Testis (tissue), 2 donors: ENCODE measurements at regions not wholly inside any gene's neighbourhood (a gene's known extent, or its start where the extent isn't known, plus 50 kb on each side); places are given as distances from the start of the nearest gene placed in this dataset.

ENCODE experiments used
- DNase-seq: peaks from one replicate; pipeline ENCODE4 v3.0.0-alpha.2; 2019
- H3K27ac ChIP-seq, 2 donors: fragments of 200-600 bp; sonication (generic); one replicate each; pipeline ENCODE4 v1.5.1; 2019
- H3K27me3 ChIP-seq: fragments of 200-600 bp; sonication (generic); one replicate; pipeline ENCODE4 v1.5.1; 2019
- H3K36me3 ChIP-seq: fragments of 200-600 bp; sonication (generic); one replicate; pipeline ENCODE4 v1.5.1; 2017; ENCODE audit warnings: low read depth; ENCODE audit errors: missing control alignments
- H3K4me1 ChIP-seq: fragments of 200-600 bp; sonication (generic); one replicate; pipeline ENCODE4 v1.5.1; 2019
- H3K4me3 ChIP-seq, 2 donors: fragments of 200-600 bp; sonication (generic); one replicate each; pipeline ENCODE4 v1.5.1; 2017 to 2019
- H3K9me3 ChIP-seq: fragments of 200-600 bp; sonication (generic); one replicate; pipeline ENCODE4 v1.5.1; 2017
- POLR2A ChIP-seq: fragments of 450-650 bp; IDR thresholded peaks from one replicate; pipeline ENCODE4 v1.6.1; 2017; ENCODE audit warnings: antibody characterized with exemption, mild to moderate bottlenecking, moderate library complexity
- WGBS, 2 donors: methylation state at CpG; one replicate each; pipeline ENCODE4 v1.1.5; 2018; 5-methylcytosine and 5-hydroxymethylcytosine counted together
- intact Hi-C: fragments of 100-400 bp; cut with DNase I; formaldehyde crosslinking; loops from one replicate; pipeline ENCODE4 v1.15.1; 2023; ENCODE audit warnings: low total_unique reads
- TF ChIP-seq, protein P1 (sequence below), 3 experiments: fragments of 450-650 bp in 2 of 3; fragments of 200-600 bp in 1 of 3; sonication (generic) in 1 of 3; IDR thresholded peaks; one replicate each; pipeline ENCODE4 v1.5.1; 2016 to 2019; ENCODE audit warnings: antibody characterized with exemption in 3 of 3, mild to moderate bottlenecking in 2 of 3, moderate library complexity in 1 of 3

DNA sequence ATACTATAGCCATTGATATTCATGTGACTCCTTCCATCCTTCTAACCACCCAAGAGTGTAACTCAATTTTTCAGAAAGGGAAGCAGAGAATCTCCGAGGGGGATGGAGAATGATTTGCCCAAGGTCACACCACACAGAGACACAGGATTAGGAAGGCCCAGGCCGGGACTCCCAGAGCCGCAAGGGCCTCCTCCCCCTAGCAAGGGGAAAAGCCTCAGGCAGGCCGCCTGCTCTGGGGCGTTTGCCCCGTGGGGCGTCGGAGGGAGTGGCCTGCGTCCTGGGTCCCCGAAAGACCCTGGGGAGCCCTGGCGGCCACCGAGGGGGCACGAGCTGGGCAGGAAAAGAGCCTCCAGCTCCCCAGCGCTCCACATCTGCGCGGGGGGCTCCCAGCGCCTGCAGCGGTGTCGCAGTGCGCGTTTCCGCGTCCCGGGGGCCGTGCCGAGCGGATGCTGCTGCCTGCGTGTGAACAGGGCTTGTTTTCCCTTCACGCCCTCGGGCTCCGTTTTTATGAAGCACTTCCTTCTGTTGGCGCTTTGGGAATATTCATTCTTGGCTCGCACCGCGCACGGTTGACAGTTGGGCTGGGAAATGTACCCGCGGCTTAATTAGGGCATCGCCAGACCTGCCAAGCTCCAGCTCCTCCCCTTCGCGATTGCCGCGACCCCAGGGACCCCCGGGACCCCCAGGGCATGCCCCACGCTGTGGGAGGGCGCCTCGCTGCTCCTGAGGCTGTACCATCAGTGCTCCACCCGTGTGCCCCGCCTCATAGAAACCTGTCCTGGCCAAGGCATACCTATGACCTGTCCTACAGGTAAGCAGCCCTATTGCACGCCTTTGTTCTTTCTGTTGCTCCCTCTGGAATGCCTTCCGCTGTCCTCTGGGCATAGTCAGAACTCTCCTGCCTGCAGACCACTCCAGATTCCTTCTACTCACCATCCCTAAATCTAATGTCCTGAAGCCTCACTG is 158.9 kb upstream of the GLI2 start:
- H3K27me3 ChIP-seq, result no peaks in the 10 kb centered on the region
- intact Hi-C loops, result no loop called here
- no peaks in the 10 kb centered on the region for H3K9me3 ChIP-seq
- 5 to 12% methylated on average over 18 to 51 of the region's 51 CpGs for WGBS, 2 donors
- H3K4me1 ChIP-seq, result peaks cover 7% of the 10 kb centered on the region
- DNase-seq, result no peak
- peak overlapping the region in 1 of 2 donors; percentile 49 for H3K4me3 ChIP-seq
- TF ChIP-seq, protein P1, sequence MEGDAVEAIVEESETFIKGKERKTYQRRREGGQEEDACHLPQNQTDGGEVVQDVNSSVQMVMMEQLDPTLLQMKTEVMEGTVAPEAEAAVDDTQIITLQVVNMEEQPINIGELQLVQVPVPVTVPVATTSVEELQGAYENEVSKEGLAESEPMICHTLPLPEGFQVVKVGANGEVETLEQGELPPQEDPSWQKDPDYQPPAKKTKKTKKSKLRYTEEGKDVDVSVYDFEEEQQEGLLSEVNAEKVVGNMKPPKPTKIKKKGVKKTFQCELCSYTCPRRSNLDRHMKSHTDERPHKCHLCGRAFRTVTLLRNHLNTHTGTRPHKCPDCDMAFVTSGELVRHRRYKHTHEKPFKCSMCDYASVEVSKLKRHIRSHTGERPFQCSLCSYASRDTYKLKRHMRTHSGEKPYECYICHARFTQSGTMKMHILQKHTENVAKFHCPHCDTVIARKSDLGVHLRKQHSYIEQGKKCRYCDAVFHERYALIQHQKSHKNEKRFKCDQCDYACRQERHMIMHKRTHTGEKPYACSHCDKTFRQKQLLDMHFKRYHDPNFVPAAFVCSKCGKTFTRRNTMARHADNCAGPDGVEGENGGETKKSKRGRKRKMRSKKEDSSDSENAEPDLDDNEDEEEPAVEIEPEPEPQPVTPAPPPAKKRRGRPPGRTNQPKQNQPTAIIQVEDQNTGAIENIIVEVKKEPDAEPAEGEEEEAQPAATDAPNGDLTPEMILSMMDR (IDR thresholded peaks at IDR 0.05), result no peak
- TF ChIP-seq POLR2A, result no peak
- no peaks in the 10 kb centered on the region for H3K36me3 ChIP-seq
- no peak overlapping the region for H3K27ac ChIP-seq

DNA sequence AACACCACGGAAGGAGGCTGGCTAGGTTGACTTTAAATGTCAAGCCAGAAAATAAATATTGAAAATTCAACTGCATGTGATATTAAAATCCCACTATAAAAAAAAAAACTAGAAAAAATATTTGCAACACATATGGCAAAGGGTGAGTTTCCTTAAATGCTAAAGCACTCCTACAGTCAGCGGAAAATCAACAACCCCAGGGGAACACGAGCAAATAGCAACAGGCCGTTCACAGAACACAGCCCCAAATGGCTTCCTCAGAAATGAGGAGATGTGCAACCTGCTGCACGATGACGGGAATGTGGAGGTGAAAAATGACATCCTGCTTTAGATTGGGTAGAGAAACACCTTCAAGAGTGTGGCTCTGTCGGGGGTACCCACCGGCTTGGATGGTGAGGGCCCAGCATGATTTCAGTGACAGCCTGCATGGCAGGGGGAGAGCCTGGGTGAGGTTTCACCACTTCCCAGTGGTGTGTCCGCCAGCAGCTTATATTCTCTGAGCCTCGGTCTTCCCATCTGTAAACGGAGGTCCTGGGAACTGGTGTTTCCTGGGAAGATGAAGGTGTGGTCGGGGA is 157.9 kb upstream of the GLI2 start:
- Histone ChIP-seq H3K4me1 (peaks cover 7% of the 10 kb centered on the region), H3K27me3 (no peaks in the 10 kb centered on the region), H3K36me3 (no peaks in the 10 kb centered on the region), H3K4me3 (no peak overlapping the region), H3K9me3 (no peaks in the 10 kb centered on the region), H3K27ac (no peak overlapping the region)
- 87 to 94% methylated on average over 12 of the region's 12 CpGs for WGBS, 2 donors
- no peak for DNase-seq
- TF ChIP-seq, protein P1 (IDR thresholded peaks at IDR 0.05), result no peak
- no peak for TF ChIP-seq POLR2A
- intact Hi-C loops, result no loop called here

DNA sequence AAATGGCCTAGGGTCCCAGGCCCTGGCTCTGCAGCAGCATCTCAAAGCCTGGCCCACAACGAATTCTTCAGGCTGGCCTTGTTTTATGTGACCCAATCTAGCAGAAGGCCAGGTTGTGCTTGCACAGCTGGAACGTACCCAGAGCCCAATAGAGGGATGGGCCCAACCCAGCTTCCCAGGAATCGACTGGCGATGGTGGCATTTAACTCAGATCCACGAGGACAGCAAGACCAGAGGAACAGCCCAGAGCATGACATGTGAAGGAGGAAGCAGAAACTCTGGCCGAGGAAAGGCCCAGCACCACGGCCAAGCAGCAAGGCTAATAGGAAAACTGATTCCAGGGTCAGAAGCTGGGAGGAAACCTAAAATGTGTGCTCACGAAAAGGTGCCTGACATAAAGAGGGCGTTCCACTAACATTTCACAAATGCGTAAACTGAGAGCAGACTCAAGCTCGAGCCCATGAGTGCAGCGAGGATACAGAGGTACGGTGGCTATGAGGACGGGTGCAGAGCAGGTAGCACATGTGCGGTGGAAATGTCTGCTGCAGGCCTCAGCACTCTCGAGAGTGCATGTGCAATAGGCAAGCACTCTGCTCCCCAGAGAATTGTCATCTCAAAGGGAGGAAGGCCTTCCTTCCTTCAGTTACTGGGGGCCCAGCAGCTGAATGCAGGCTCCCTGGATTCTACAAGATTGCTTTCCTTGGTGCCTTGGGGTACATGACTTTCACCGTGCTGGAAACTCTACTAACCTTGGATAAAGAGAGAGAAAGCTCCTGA is 156.9 kb upstream of the GLI2 start:
- intact Hi-C loops, result no loop called here
- TF ChIP-seq, protein P1 (IDR thresholded peaks at IDR 0.05), result no peak
- TF ChIP-seq POLR2A, result no peak
- no peaks in the 10 kb centered on the region for H3K36me3 ChIP-seq
- DNase-seq, result no peak
- H3K27ac ChIP-seq, result no peak overlapping the region
- no peaks in the 10 kb centered on the region for H3K27me3 ChIP-seq
- H3K4me1 ChIP-seq, result peaks cover 7% of the 10 kb centered on the region
- no peak overlapping the region for H3K4me3 ChIP-seq
- H3K9me3 ChIP-seq, result no peaks in the 10 kb centered on the region
- 92 to 95% methylated on average over 16 to 17 of the region's 17 CpGs for WGBS, 2 donors

DNA sequence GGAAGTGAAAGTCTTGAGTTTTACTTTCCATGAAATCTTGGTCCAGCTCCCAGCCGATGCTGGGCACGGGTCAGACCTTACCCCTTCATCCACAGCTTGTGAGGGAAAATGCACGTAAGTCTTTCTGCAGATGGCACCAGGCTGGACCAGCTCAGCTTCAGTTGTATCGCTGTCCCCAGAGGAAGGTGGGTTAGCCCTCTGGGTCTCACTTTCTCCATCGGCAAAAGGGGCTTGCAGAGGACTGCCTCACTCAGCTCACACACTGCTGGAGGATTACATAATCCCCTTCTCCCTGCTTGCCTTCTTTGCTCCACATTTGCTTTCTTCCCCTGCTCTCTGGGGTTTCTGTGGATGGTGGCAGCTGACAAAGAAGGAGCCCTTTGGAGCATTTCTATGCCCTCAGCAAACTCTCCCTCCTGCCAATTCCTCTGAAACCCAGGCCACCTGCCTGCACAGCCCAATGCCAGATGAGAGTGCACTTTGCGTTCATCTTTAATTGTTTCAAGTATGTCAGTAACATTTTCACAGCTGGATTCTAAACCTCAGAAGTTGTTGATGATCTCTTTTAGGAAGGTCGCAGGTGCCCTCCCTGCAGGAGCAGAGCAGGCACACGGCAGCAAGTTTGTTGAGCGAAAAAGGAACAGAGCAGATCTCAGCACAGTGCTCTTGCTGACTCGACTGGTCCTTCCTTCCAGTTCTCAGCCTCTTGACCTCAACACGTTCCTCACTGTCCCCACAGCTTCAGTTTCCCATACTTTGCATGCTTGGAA is 155.6 kb upstream of the GLI2 start:
- no peak for DNase-seq
- H3K4me3 ChIP-seq, result no peak overlapping the region
- no peak overlapping the region for H3K27ac ChIP-seq
- H3K9me3 ChIP-seq, result no peaks in the 10 kb centered on the region
- WGBS, 2 donors, result 84 to 85% methylated on average over 11 of the region's 11 CpGs
- no peaks in the 10 kb centered on the region for H3K27me3 ChIP-seq
- peaks cover 7% of the 10 kb centered on the region for H3K4me1 ChIP-seq
- intact Hi-C loops, result no loop called here
- TF ChIP-seq, protein P1 (IDR thresholded peaks at IDR 0.05), result no peak
- TF ChIP-seq POLR2A, result no peak
- no peaks in the 10 kb centered on the region for H3K36me3 ChIP-seq
